COLO668 (cell line): ENCODE measurements at regions not wholly inside any gene's neighbourhood (a gene's known extent, or its start where the extent isn't known, plus 50 kb on each side); places are given as distances from the start of the nearest gene placed in this dataset.
"Not testable (repeated sequence)": the region's sequence is repeated elsewhere in the genome, so short reads cannot be mapped to it uniquely, and the experiment has no call there.

Experiments
- DNase-seq: peaks from one replicate; lab custom pipeline; 2025; ENCODE audit not compliant: unreplicated experiment; lab: John Stamatoyannopoulos, UW

DNA sequence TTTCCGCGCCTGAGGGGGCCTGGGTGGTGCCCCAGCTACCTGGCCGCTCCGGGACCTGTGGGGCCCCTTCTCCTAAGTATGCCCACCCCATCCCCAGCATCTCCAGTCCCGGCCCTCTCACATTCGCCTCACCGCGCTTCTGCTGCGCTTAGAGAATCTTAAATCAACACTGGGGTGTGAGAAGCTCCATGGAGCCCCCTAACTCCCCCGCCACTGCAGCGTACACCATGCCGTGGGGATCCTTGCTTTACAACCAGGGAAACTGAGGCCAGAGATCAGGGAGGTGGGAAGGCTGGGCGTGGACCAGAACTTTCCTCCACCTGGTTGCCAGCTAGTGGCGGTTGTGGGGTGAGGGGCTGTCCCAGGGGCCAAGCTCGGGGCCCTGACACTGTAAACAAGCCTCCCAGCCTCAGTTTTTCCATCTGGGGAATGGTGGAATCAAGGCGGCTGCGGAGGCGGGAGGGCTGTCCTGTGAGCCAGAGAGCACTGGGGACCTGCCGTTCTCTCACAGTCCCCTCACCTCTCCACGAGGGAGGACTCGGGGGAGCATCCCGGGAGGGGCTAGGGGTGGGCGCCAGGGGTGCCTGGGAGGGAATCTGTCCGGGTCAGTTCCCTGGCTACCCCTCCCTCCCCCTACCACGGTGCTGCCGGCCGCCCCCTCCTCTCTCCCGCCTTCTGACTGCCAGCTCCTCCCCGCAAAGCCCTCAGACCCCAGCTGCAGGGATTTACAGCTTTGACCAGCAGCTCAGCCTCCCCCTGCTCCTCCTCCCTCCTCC is 161.2 kb downstream of the C9orf50 start:
- DNase-seq, result peak; percentile 23

- peak; percentile 70 for DNase-seq
Measured at GRCh38 chr9:129458663-129459546, 162.0 kb downstream of the C9orf50 start.

DNA sequence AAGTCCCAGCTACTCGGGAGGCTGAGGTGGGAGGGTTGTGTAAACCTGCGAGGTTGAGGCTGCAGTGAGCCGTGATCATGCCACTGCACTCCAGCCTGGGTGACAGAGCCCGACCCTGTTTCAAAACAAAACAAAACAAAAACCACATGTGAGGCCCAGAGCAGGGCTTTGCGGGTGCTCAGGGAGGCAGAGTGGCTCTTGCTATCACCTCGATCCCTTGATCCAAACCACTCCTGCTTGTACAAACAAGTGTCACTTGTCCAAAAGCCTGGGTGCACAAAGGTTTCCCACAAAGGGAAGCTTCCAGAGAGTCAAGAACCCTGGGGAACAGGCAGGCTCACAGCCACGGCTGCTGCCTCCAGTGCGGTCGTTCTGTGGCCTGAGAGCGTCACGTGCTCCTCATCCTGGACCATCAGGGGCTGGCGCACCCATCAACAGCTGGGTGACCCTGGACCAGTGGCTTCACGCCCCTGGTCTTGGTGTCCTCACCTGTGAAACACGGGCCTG is 162.7 kb downstream of the C9orf50 start:
- peak; percentile 67 for DNase-seq

GRCh38 chr9:129457325-129457779 is 163.5 kb downstream of the C9orf50 start:
- no peak for DNase-seq

- no peak for DNase-seq
Measured at GRCh38 chr9:129456549-129457324, 164.2 kb downstream of the C9orf50 start.

GRCh38 chr9:129455151-129455995 is 165.5 kb downstream of the C9orf50 start:
- no peak for DNase-seq

- DNase-seq, result no peak
Measured at GRCh38 chr9:129454467-129455067, 166.3 kb downstream of the C9orf50 start.

DNA sequence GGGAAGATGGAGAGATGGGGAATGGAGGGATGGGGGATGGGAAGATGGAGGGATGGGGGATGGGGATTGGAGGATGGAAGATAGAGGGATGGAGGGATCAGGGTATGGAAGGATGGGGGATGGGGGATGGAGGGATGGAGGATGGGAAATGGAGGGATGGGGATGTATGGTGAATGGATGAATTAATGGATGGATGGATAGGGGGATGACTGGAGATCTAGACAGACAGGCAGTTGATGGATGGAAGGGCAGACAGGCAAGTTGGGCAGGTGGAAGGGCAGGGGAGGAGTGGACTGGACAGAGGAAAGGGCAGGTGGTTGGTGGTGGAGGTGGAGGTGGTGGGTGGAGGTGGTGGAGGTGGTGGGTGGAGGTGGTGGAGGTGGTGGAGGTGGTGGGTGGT is 167.2 kb downstream of the C9orf50 start:
- DNase-seq, result no peak

GRCh38 chr9:129451669-129452068 is 169.2 kb downstream of the C9orf50 start:
- DNase-seq, result no peak

DNA sequence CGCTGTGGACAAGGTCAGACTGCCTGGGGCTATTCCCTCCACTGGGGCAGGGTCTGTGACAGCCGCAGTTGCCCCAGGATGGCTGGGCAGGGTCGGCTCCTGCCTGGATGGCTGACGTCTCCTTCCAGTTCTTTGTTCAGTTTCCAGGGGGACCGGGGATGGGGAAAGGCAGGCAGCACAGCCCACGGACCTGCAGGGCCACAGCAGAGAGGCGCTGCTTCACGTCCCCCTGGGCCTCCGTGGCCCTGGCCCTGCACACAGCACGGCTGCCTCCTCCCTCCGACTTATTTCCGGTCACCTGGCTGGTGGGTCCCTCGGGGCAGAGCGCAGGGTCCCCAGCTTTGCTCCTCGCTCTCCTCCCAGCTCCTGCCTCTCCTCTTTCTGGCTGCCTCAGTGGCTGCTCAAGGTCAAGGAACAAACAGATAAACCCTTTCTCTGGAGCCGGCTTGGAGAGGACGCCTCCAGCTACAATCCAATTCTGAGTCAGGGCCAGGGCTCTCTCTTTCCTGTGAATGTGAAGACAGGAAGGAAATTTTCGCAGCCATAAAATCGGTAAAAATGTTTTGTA is 169.7 kb downstream of the C9orf50 start:
- no peak for DNase-seq

DNA sequence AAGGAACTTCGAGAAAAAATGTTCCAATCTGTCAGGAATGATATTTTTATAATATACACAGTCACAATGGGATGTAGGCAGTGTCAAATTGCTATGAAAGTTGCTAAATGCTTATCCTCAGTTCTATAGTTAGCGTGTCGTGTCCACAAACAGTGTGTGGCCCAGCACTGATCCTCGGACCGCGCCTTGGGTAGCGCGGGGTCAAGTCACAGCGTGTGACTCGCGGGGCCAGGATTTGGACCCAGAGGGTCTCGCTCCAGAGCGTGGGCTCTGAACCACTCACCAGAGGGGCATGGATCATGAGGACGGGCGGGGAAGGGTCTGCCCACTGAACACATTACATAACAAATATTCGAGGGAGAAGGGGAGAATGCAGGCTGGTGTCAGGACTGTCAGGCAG is 171.8 kb downstream of the C9orf50 start:
- DNase-seq, result no peak

DNA sequence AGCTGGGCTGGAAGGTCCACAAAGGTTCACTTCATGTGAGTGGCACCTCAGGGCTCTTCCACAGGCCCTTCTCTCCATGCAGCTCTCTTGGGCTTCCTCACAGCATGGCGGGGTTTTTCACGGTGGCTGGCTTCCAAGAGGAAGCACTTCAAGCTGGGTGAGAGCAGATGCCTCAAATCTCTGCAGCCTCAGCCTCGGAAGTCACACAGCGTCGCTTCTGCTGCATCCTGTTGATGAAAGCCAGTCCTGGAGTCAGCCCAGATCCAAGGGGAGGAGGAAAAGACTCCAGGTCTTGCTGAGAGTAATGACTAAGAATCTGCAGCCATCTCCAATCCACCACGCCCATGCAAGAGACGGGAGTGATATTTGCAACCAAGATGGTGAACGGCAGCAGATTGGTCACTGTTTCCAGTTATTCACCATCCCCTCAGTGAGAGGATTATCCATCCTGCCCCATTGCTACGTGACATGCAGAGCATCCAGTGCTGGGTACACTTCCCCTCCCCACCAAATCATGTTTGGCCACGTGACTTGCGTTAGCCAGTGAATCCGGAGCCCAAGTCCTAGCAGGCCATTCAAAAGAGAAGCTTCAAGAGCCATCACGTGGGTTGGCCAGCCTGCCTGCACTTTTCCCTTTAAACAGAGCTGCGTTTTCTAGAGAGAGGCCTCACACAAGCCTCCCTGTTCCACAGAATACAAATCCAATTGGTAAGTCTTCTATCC is 173.9 kb downstream of the C9orf50 start:
- DNase-seq, result no peak

DNA sequence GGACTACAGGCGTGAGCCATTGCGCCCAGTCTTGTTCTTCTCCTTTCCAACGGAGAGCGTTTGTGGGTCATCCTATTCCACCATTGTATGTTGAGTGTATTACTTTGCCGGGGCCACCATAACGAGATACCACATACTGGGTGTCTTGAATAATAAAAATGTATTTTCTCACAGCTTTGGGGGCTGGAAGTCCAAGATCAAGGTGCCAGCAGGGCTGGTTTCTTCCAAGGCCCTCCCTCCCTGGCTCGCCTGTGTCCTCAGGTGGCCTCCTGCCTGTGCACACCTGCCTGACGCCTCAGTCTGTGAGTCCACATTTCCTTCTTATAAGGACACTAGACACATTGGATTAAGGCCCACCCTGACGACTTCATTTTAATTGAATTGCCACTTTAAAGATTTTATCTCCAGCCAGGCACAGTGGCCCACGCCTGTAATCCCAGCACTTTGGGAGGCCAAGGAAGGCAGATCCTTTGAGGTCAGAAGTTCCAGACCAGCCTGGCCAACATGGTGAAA is 175.1 kb downstream of the C9orf50 start:
- no peak for DNase-seq

- not testable (repeated sequence) for DNase-seq
Measured at GRCh38 chr9:129443515-129444164, 177.3 kb downstream of the C9orf50 start.

GRCh38 chr9:129442803-129443511 is 177.9 kb downstream of the C9orf50 start:
- no peak for DNase-seq

- no peak for DNase-seq
Measured at GRCh38 chr9:129441852-129442251, 179.0 kb downstream of the C9orf50 start.

DNA sequence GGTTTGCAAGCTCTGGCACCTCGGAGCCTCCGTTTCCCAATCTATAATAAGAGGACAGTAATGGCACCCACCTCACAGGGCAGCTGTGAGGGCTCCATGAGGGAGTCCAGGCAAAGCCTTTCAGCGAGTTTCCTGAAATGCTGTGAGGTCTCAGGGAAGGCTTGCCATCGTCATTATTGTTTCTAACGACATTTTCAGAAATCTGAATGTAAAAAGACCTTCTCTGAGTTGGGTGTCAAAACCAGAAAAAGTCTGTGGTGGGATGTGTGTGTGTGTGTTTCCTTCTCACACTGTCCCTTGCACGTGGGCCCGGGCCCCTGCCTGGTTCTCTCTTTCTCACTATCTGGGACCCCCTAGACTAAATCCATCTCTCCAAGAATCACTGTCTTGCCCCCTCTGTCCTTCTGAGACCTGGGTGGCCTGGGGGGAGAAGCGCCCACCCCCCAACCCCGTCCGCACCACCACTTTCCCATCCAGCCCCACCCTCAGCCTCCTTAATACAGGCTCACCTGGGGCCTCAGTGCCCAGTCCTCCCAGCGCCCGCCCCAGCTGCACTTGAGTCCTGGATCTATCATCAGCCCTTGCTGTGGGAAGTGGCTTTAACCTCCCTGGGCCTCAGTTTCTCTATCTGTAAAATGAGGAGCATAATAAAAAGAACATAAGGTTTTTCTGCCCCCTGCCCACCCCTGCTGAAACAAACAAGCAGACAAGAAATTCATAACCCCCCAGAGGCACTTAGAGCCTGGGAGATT is 180.3 kb downstream of the C9orf50 start:
- DNase-seq, result no peak
